Adrenal gland (tissue), 9 donors: ENCODE measurements at regions not wholly inside any gene's neighbourhood (a gene's known extent, or its start where the extent isn't known, plus 50 kb on each side); places are given as distances from the start of the nearest gene placed in this dataset.

ENCODE experiments used
- DNase-seq, 7 donors: peaks; one replicate each; pipeline ENCODE4 v3.0.0-alpha.2; 2019 to 2020
- H3K27ac ChIP-seq, 5 donors: fragments of 200-600 bp; sonication (generic) in 4 of 5; 1 replicate in 3 of 5; 2 replicates in 2 of 5; pipeline versions ENCODE4 v1.5.1 to v1.8.0; 2016 to 2020; ENCODE audit warnings: mild to moderate bottlenecking in 1 of 5
- H3K27me3 ChIP-seq: fragments of 200-600 bp; 2 replicates; pipeline ENCODE4 v1.8.0; 2021
- H3K36me3 ChIP-seq, 2 donors: fragments of 200-600 bp; replicated peaks in 1 of 2; 1 replicate in 1 of 2; 2 replicates in 1 of 2; pipeline versions ENCODE4 v1.5.1 to v1.8.0; 2018 to 2022
- H3K4me1 ChIP-seq, 2 donors: fragments of 200-600 bp; replicated peaks in 1 of 2; 1 replicate in 1 of 2; 2 replicates in 1 of 2; pipeline versions ENCODE4 v1.5.1 to v1.8.0; 2018 to 2021
- H3K4me3 ChIP-seq, 4 donors: fragments of 200-600 bp; sonication (generic) in 3 of 4; one replicate each; pipeline ENCODE4 v1.5.1; 2016 to 2018
- H3K9me3 ChIP-seq, 3 donors: fragments of 200-600 bp; sonication (generic) in 1 of 3; replicated peaks in 1 of 3; 1 replicate in 2 of 3; 2 replicates in 1 of 3; pipeline versions ENCODE4 v1.5.1 to v1.8.0; 2016 to 2021
- POLR2A ChIP-seq, 2 donors: fragments of 450-650 bp; IDR thresholded peaks; one replicate each; pipeline ENCODE4 v1.6.1; 2017; ENCODE audit warnings: antibody characterized with exemption in 2 of 2, mild to moderate bottlenecking in 2 of 2, moderate library complexity in 1 of 2
- WGBS, 4 donors: extraction: QIAGEN DNeasy Blood & Tissue Kit in 2 of 4; methylation state at CpG; one replicate each; pipeline versions ENCODE4 v1.1.5 to v1.1.7; 2013 to 2017; 5-methylcytosine and 5-hydroxymethylcytosine counted together
- intact Hi-C, 2 donors: fragments of 100-400 bp; cut with DNase I; formaldehyde crosslinking; loops; one replicate each; pipeline versions ENCODE4 v1.14.1 to v1.15.0; 2022 to 2023
- TF ChIP-seq, protein P1 (sequence below), 6 experiments: fragments of 450-650 bp in 4 of 6; fragments of 200-600 bp in 2 of 6; sonication (generic) in 1 of 6; IDR thresholded peaks; 1 replicate in 5 of 6; 2 replicates in 1 of 6; pipeline versions ENCODE4 v1.5.1 to v1.8.0; 2016 to 2021; ENCODE audit warnings: antibody characterized with exemption in 6 of 6, mild to moderate bottlenecking in 2 of 6, moderate library complexity in 1 of 6
- donor health status: healthy with polysubstance abuse.
- donor health status: Bipolar disorder and iron deficiency.
- donor health status: DM: yes; HTN: yes; CAD: no.
- donor health status: DM: no; HTN: no; CAD: no.
- donor health status: DM: no; HTN: no; CAD: no.

DNA sequence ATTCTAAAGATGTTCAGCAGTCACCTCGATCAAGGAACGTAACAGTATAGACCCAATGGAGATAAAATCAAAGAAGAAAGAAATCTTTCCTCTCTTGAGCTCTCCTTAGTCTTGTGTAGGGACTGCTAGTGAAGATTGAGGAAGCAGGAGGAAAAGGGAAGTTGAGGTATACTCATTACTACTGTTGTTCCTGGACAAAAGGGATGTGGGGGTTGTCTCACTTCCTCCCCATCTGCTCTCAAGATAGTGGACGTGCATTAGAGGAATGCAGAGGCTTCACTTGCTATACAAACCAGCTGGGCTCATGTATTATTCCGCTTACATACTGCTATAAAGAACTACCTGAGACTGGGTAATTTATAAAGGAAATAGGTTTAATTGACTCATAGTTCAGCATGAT, 208.9 kb upstream of the ARHGEF9 start:
- no peak for DNase-seq
- 65 to 81% (median 72%) methylated on average over 4 of the region's 4 CpGs for WGBS, 4 donors
- intact Hi-C loops = no loop called here
- Histone ChIP-seq H3K4me1 (no peaks in the 10 kb centered on the region), H3K27me3 (no peaks in the 10 kb centered on the region), H3K27ac (no peak overlapping the region), H3K9me3 (no peaks in the 10 kb centered on the region), H3K36me3 (no peaks in the 10 kb centered on the region), H3K4me3 (no peak overlapping the region)
- TF ChIP-seq, protein P1, sequence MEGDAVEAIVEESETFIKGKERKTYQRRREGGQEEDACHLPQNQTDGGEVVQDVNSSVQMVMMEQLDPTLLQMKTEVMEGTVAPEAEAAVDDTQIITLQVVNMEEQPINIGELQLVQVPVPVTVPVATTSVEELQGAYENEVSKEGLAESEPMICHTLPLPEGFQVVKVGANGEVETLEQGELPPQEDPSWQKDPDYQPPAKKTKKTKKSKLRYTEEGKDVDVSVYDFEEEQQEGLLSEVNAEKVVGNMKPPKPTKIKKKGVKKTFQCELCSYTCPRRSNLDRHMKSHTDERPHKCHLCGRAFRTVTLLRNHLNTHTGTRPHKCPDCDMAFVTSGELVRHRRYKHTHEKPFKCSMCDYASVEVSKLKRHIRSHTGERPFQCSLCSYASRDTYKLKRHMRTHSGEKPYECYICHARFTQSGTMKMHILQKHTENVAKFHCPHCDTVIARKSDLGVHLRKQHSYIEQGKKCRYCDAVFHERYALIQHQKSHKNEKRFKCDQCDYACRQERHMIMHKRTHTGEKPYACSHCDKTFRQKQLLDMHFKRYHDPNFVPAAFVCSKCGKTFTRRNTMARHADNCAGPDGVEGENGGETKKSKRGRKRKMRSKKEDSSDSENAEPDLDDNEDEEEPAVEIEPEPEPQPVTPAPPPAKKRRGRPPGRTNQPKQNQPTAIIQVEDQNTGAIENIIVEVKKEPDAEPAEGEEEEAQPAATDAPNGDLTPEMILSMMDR (IDR thresholded peaks at IDR 0.05) = no peak
- no peak for TF ChIP-seq POLR2A (IDR thresholded peaks at IDR 0.05)

DNA sequence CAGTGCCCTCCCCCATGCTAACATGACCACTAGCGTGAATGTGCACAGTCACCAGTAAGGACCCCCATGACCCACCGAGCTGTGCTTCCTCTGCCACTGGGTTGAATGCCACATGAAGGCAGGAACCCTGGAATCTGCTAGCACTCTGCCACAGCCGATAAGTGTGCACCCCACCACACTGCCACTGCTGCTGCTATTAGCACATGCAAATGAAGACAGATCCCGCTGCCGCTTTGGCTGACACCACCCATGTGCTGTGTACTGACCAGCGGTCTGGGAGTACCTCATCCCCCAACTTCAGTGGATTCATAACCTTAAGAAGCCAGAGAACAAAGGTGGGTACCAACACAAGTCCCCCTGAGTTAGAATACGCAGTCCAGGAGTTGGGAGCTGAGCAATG, 200.9 kb upstream of the ARHGEF9 start:
- TF ChIP-seq, protein P1 (IDR thresholded peaks at IDR 0.05) = no peak
- intact Hi-C loops = no loop called here
- 73 to 100% (median 86%) methylated on average over 1 to 7 of the region's 7 CpGs for WGBS, 4 donors
- no peaks in the 10 kb centered on the region for H3K4me1 ChIP-seq
- H3K9me3 ChIP-seq = no peaks in the 10 kb centered on the region
- no peak overlapping the region for H3K4me3 ChIP-seq
- no peaks in the 10 kb centered on the region for H3K36me3 ChIP-seq
- no peak for DNase-seq
- no peak overlapping the region for H3K27ac ChIP-seq
- no peaks in the 10 kb centered on the region for H3K27me3 ChIP-seq

GRCh38 chrX:63979480-63979879, 194.5 kb upstream of the ARHGEF9 start:
- Histone ChIP-seq H3K9me3 (peaks cover 0 to 13% (median 0%) of the 10 kb centered on the region in 3 donors), H3K27me3 (peaks cover 3% of the 10 kb centered on the region), H3K4me1 (no peaks in the 10 kb centered on the region), H3K36me3 (no peaks in the 10 kb centered on the region), H3K4me3 (no peak overlapping the region), H3K27ac (no peak overlapping the region)
- WGBS, 4 donors = 92 to 100% (median 100%) methylated on average over 1 of the region's 1 CpG; no CpG with 5 or more reads in 1 of the 4 donors
- intact Hi-C loops = no loop called here
- DNase-seq = no peak
- TF ChIP-seq POLR2A (IDR thresholded peaks at IDR 0.05) = no peak
- TF ChIP-seq, protein P1 (IDR thresholded peaks at IDR 0.05) = no peak

DNA sequence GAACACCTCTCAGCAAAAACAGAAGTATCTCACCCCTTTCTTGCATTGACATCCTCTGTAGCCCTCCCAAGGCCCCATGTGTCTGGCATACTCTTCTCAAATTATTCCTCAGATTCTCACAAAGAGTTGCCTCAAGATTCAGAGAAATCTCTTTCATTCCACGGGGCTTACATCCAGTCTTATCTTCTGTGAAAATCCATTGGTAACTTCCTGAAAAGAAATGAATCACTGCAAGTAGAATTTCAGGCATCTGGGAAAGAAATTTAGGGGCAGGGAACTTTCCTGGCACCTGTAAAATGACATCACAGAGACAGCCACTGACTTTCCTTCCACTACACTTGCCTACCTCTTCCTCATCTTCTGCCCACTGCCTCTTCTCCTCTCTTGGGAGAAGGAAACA, 182.5 kb upstream of the ARHGEF9 start:
- DNase-seq = no peak
- intact Hi-C loops = no loop called here

More for the DNA sequence above, 182.5 kb upstream of the ARHGEF9 start:
- no peaks in the 10 kb centered on the region for H3K4me1 ChIP-seq
- no peaks in the 10 kb centered on the region for H3K9me3 ChIP-seq
- WGBS, 4 donors = 48 to 56% (median 54%) methylated on average over 1 of the region's 1 CpG
- no peaks in the 10 kb centered on the region for H3K27me3 ChIP-seq
- H3K36me3 ChIP-seq = no peaks in the 10 kb centered on the region
- no peak overlapping the region for H3K27ac ChIP-seq
- no peak overlapping the region for H3K4me3 ChIP-seq
- no peak for TF ChIP-seq POLR2A (IDR thresholded peaks at IDR 0.05)
- TF ChIP-seq, protein P1 (IDR thresholded peaks at IDR 0.05) = no peak
